Keratinocyte (primary cell): ENCODE measurements at regions not wholly inside any gene's neighbourhood (a gene's known extent, or its start where the extent isn't known, plus 50 kb on each side); places are given as distances from the start of the nearest gene placed in this dataset.

Source experiments
- DNase-seq: peaks from one replicate; pipeline ENCODE4 v3.0.0-alpha.2; 2011; ENCODE audit warnings: low read depth, missing footprints, low spot score
- FAIRE-seq: peaks from 2 replicates; lab custom pipeline; 2011; peaks lifted over from hg19 to GRCh38; lab: Jason Lieb, UNC
- H2AFZ ChIP-seq: 2 replicates; pipeline ENCODE4 v1.6.0; 2012; ENCODE audit warnings: low read length, control low read depth, inconsistent platforms; ENCODE audit not compliant: control insufficient read depth
- H3K27ac ChIP-seq: 2 replicates; pipeline ENCODE4 v1.5.1; 2011; ENCODE audit warnings: low read length; ENCODE audit not compliant: control insufficient read depth, insufficient read depth
- H3K27me3 ChIP-seq: 3 replicates; pipeline ENCODE4 v1.6.0; 2011; ENCODE audit warnings: low read length; ENCODE audit not compliant: control insufficient read depth, insufficient read depth; ENCODE audit errors: extremely low read depth
- H3K36me3 ChIP-seq, 2 experiments: 2 replicates in 1 of 2; 3 replicates in 1 of 2; pipeline ENCODE4 v1.5.1; 2011; ENCODE audit warnings: low read length in 2 of 2, mild to moderate bottlenecking in 1 of 2; ENCODE audit not compliant: control insufficient read depth in 2 of 2, insufficient read depth in 2 of 2; ENCODE audit errors: extremely low read depth in 1 of 2
- H3K4me1 ChIP-seq: 3 replicates; pipeline ENCODE4 v1.5.1; 2011; ENCODE audit warnings: low read length; ENCODE audit not compliant: control insufficient read depth, insufficient read depth; ENCODE audit errors: extremely low read depth
- H3K4me2 ChIP-seq: 3 replicates; pipeline ENCODE4 v1.6.0; 2011; ENCODE audit warnings: low read depth, low read length; ENCODE audit not compliant: control insufficient read depth, insufficient read depth; ENCODE audit errors: extremely low read depth
- H3K4me3 ChIP-seq, 3 experiments: fragments of 200-600 bp in 1 of 3; sonication (generic) in 1 of 3; 2 replicates in 2 of 3; 3 replicates in 1 of 3; pipeline ENCODE4 v1.5.1; 2011 to 2016; ENCODE audit warnings: low read length in 3 of 3, mild to moderate bottlenecking in 3 of 3, control low read depth in 2 of 3, inconsistent platforms in 1 of 3, low read depth in 1 of 3, mixed read lengths in 1 of 3, mixed run types in 1 of 3, moderate library complexity in 1 of 3; ENCODE audit not compliant: control insufficient read depth in 2 of 3, insufficient read depth in 2 of 3; ENCODE audit errors: extremely low read depth in 1 of 3
- H3K79me2 ChIP-seq: 2 replicates; pipeline ENCODE4 v1.6.0; 2012; ENCODE audit warnings: low read length; ENCODE audit not compliant: control insufficient read depth, insufficient read depth
- H3K9ac ChIP-seq: 3 replicates; pipeline ENCODE4 v1.6.0; 2011; ENCODE audit warnings: low read length; ENCODE audit not compliant: control insufficient read depth, insufficient read depth; ENCODE audit errors: extremely low read depth
- H3K9me1 ChIP-seq: 3 replicates; pipeline ENCODE4 v1.6.0; 2011; ENCODE audit warnings: low read length; ENCODE audit not compliant: control insufficient read depth, insufficient read depth; ENCODE audit errors: extremely low read depth
- H3K9me3 ChIP-seq: 2 replicates; pipeline ENCODE4 v1.5.1; 2012; ENCODE audit warnings: low read depth, low read length; ENCODE audit not compliant: control insufficient read depth
- H4K20me1 ChIP-seq: 3 replicates; pipeline ENCODE4 v1.6.0; 2011; ENCODE audit warnings: low read length; ENCODE audit not compliant: control insufficient read depth, insufficient read depth; ENCODE audit errors: extremely low read depth
- EZH2 ChIP-seq: IDR thresholded peaks from one replicate; pipeline ENCODE4 v1.6.1; 2012; ENCODE audit warnings: inconsistent platforms, mild to moderate bottlenecking, low read length, moderate library complexity
- dilution Hi-C: fragments of 300-500 bp; cut with MboI; formaldehyde crosslinking; loops from one replicate; pipeline ENCODE4 v1.7.0; 2020; ENCODE audit warnings: low sequenced_read_pairs; ENCODE audit not compliant: extremely low pct_ligation_motif_present
- TF ChIP-seq, protein P1 (sequence below), 3 experiments: IDR thresholded peaks in 1 of 3; conservative IDR thresholded peaks in 1 of 3; optimal IDR thresholded peaks in 1 of 3; 2 replicates in 2 of 3; 3 replicates in 1 of 3; pipeline versions ENCODE3 to v1.5.1; 2011; ENCODE audit warnings: low read length in 3 of 3, mild to moderate bottlenecking in 3 of 3, moderate library complexity in 2 of 3, control low read depth in 1 of 3, inconsistent platforms in 1 of 3; ENCODE audit not compliant: insufficient read depth in 2 of 3; ENCODE audit errors: extremely low read depth in 1 of 3

DNA sequence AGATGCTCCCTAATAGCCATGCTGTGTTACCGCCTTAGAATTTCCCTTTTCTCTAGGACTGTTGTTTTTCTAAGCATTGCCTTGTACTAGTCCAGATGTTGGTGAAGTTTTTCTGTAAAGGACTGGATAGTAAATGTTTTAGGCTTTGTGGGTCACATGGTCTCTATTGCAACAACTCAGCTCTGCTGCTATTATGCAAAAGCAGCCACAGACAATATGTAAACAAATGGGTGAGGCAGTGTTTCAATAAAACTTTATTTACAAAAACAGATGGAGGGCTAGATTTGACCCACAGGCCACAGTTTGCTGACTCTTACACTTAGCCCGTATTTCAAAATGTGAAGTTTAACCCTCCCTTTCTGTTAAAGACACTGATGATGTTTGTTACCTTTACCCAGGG, 207.6 kb upstream of the MYLIP start:
- H3K27ac ChIP-seq = no peak overlapping the region
- no peak for DNase-seq
- H3K9ac ChIP-seq = no peak overlapping the region
- H3K4me3 ChIP-seq = no peak overlapping the region
- dilution Hi-C loops = no loop called here
- no peak for TF ChIP-seq EZH2
- TF ChIP-seq, protein P1, sequence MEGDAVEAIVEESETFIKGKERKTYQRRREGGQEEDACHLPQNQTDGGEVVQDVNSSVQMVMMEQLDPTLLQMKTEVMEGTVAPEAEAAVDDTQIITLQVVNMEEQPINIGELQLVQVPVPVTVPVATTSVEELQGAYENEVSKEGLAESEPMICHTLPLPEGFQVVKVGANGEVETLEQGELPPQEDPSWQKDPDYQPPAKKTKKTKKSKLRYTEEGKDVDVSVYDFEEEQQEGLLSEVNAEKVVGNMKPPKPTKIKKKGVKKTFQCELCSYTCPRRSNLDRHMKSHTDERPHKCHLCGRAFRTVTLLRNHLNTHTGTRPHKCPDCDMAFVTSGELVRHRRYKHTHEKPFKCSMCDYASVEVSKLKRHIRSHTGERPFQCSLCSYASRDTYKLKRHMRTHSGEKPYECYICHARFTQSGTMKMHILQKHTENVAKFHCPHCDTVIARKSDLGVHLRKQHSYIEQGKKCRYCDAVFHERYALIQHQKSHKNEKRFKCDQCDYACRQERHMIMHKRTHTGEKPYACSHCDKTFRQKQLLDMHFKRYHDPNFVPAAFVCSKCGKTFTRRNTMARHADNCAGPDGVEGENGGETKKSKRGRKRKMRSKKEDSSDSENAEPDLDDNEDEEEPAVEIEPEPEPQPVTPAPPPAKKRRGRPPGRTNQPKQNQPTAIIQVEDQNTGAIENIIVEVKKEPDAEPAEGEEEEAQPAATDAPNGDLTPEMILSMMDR (optimal IDR thresholded peaks at IDR 0.05 in 1 of 3, IDR thresholded peaks at IDR 0.05 in 1 of 3, conservative IDR thresholded peaks at IDR 0.05 in 1 of 3; ENCODE audit: extremely low read depth in 1 of 3, insufficient read depth in 2 of 3, low read length in 3 of 3) = no peak
- no peaks in the 10 kb centered on the region for H4K20me1 ChIP-seq
- no peaks in the 10 kb centered on the region for H3K9me1 ChIP-seq
- no peaks in the 10 kb centered on the region for H3K9me3 ChIP-seq
- no peaks in the 10 kb centered on the region for H3K79me2 ChIP-seq
- H3K4me1 ChIP-seq = no peaks in the 10 kb centered on the region
- no peak overlapping the region for H3K4me2 ChIP-seq
- no peaks in the 10 kb centered on the region for H3K36me3 ChIP-seq
- no peak overlapping the region for H2AFZ ChIP-seq
- H3K27me3 ChIP-seq = no peaks in the 10 kb centered on the region
- FAIRE-seq = no peak

DNA sequence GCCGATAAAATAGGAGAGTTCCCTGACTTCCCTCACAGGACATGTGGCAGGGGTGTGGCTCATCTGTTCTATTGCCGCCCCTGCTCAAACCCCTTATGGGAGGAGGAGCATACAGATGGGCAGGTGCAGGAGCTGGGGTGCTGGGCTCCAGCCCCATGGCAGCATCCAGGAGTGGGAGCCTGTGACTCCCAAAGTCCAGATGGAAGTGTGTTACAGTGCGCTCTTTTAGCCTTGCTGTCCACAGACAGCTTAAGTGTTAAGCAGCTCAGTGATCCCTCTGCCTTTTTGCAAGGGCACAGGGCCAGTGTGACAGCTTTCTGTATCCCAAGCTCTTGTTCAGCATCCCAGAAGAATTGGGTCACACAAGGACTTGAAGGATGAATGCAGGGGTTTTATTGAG, 212.3 kb upstream of the MYLIP start:
- dilution Hi-C loops = no loop called here
- FAIRE-seq = no peak
- H3K79me2 ChIP-seq = no peaks in the 10 kb centered on the region

More for the DNA sequence above, 212.3 kb upstream of the MYLIP start:
- Histone ChIP-seq H3K9me3 (no peaks in the 10 kb centered on the region), H3K4me3 (no peak overlapping the region), H3K4me2 (no peak overlapping the region), H3K27me3 (no peaks in the 10 kb centered on the region), H4K20me1 (no peaks in the 10 kb centered on the region), H3K27ac (no peak overlapping the region), H3K9ac (no peak overlapping the region), H3K36me3 (no peaks in the 10 kb centered on the region), H3K9me1 (no peaks in the 10 kb centered on the region), H3K4me1 (no peaks in the 10 kb centered on the region), H2AFZ (no peak overlapping the region)
- no peak for DNase-seq
- TF ChIP-seq, protein P1 (optimal IDR thresholded peaks at IDR 0.05 in 1 of 3, IDR thresholded peaks at IDR 0.05 in 1 of 3, conservative IDR thresholded peaks at IDR 0.05 in 1 of 3; ENCODE audit: extremely low read depth in 1 of 3, insufficient read depth in 2 of 3, low read length in 3 of 3) = no peak
- TF ChIP-seq EZH2 = no peak
